Breast epithelium (tissue), 3 donors: ENCODE measurements at regions not wholly inside any gene's neighbourhood (a gene's known extent, or its start where the extent isn't known, plus 50 kb on each side); places are given as distances from the start of the nearest gene placed in this dataset.

ENCODE experiments used
- POLR2A ChIP-seq: fragments of 450-650 bp; IDR thresholded peaks from one replicate; pipeline ENCODE4 v1.6.1; 2016; ENCODE audit warnings: antibody characterized with exemption, mild to moderate bottlenecking, moderate library complexity
- TF ChIP-seq, protein P1 (sequence below), 3 donors: fragments of 450-650 bp; IDR thresholded peaks; one replicate each; pipeline ENCODE4 v1.5.1; 2016 to 2017; ENCODE audit warnings: antibody characterized with exemption in 3 of 3, mild to moderate bottlenecking in 3 of 3, moderate library complexity in 3 of 3

DNA sequence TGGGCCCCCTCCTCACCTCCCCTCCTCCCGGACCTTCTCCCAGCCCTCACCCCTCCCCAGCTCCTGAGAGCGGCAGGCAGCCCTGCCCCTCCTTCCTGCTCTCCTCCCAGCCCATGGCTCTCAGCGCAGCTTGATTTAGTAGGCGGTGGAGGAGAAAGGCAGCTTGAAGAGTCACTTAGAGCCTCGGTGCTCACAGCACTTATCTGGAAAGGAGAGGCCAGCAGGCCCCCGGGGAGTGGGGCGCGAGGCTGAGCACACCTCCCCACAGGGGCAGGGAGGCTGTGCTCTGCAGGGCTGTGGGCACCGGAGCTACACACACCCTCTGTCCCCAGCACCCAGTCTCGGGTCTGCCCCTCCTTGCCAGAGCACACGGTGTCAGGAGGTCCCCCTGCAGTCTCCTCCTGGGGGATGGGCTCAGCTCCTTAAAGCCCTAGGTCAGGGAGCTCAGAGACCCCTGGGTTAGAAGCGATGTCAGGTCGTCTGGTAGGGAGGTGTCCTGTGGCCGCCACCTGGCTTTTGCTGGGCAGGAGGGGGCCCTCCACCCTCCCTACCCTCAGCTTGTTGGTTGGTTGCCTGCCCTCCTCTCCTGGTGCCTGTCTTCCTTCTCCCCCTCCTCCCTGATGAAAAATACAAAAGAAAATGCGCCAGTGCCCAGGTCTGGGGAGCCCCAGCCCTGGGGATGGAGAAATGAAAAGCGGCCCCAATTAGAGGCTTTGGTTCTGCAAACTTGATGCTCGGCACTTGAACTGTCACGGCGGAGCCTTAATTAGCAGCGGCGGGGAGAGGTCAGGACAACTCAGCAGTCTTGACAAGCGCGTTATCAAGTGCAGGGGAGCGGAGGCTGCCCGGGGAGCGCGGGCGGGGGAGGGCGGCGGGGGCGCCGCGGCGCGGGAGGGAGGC lies 151.1 kb upstream of the GSE1 start:
- TF ChIP-seq, protein P1, sequence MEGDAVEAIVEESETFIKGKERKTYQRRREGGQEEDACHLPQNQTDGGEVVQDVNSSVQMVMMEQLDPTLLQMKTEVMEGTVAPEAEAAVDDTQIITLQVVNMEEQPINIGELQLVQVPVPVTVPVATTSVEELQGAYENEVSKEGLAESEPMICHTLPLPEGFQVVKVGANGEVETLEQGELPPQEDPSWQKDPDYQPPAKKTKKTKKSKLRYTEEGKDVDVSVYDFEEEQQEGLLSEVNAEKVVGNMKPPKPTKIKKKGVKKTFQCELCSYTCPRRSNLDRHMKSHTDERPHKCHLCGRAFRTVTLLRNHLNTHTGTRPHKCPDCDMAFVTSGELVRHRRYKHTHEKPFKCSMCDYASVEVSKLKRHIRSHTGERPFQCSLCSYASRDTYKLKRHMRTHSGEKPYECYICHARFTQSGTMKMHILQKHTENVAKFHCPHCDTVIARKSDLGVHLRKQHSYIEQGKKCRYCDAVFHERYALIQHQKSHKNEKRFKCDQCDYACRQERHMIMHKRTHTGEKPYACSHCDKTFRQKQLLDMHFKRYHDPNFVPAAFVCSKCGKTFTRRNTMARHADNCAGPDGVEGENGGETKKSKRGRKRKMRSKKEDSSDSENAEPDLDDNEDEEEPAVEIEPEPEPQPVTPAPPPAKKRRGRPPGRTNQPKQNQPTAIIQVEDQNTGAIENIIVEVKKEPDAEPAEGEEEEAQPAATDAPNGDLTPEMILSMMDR (IDR thresholded peaks at IDR 0.05) = no peak
- TF ChIP-seq POLR2A = no peak
